GM19328 (cell line): ENCODE measurements at regions not wholly inside any gene's neighbourhood (a gene's known extent, or its start where the extent isn't known, plus 50 kb on each side); places are given as distances from the start of the nearest gene placed in this dataset.
A peak's percentile ranks its signal among the peaks of the same experiment; 100 is the strongest.

ENCODE experiments used
- ATAC-seq: cut with Tn5 transposase; IDR thresholded peaks from one replicate; pipeline ENCODE4 v1.9.1; 2021; ENCODE audit warnings: mild to moderate bottlenecking, moderate library complexity; ENCODE audit not compliant: unreplicated experiment

- ATAC-seq, result no peak
These were observed 63.5 kb downstream of the SYT4 start for GRCh38 chr18:43213816-43214215.

DNA sequence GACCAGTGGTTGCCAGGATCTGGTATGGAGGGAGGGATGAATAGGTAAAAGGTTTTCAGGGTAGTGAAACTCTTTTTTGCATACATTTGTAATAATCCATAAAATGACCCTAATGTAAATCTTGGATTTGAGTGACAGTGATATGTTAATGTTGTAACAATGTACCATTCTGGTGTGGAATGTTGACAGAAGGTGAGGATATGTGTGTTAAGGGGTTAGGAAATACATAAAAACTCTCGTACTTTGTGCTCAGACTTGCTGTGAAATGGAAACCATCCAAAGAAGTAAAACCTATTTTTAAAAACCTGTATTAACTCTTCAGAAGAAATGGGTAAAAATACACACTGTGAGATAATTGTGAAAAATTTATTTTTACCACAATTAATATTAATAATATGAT lies 66.2 kb downstream of the SYT4 start:
- ATAC-seq, result no peak

GRCh38 chr18:43195421-43195820 lies 79.9 kb upstream of the RIT2 start:
- ATAC-seq, result no peak

GRCh38 chr18:43193336-43193735 lies 77.9 kb upstream of the RIT2 start:
- no peak for ATAC-seq

DNA sequence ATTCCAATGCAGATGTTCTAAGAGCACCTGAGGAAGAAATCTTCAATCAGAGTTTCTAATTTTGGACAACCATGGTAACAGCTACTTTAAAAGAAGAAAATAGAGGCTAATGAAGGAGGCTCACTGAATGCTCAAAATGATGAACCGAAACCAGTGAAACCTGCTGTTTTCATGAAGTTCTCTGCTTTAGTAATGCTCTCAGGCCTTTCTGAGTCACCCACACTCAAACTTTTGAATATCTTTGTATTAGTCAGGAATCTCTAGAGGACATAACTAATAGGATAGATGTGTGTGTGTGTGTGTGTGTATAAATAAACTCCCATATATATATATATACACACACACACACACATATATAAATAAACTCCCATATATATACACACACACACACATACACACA lies 76.9 kb upstream of the RIT2 start:
- ATAC-seq, result peak; percentile 79

GRCh38 chr18:43181711-43182110 lies 66.2 kb upstream of the RIT2 start:
- no peak for ATAC-seq

DNA sequence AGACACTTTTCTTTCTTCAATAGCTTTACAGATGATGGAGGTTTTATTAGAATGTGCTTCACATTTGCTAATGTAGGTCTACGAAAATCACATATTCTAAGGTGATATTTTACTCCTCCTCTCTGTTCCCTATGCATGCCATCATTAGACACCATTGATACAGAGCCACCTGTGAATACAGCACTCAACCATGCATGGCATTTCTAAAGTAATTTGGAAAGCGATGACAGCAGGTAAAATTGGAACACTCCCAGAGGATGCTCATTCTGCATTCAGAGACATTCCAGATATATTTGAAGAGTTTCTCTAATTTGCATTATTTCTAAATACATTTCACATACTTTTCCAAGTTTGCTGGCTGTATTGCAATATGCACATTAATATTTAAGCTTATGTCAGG lies 65.3 kb upstream of the RIT2 start:
- no peak for ATAC-seq

DNA sequence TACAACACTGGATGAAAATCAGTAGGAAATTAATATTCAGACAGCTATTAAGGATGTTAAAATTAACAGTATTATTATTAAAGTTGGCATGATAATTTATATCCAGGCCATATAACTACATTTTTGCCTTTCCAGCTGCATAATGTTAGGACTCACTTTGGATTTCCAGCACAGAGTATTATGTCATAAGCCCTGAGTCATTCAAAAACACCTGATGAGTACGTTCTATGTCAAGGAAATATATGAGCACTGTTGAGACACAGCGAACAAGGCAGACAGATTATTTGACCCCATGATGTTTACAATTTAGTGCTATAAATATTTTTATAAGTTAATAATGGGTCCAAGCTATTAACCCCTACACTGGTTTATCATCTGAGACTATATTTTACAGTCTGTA lies 59.8 kb upstream of the RIT2 start:
- no peak for ATAC-seq

DNA sequence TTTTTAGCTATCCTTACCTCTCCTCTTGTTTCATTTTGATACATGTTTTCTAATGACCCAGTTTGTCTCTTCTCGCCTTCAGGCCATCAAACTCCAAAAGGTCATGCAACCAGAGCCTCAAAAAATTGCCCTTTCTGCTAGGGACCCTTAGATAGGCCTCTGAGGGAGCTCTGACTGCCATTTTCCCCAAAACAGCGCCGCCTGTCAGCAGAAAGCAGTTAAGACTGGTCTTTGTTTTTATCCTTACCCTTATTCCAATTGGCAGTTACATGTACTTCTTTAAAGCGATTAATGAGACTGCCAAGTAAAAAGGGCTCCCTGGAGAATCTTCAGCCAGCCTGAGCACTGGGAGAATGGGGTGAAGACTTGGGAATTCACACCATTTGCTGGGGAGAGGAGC lies 55.1 kb upstream of the RIT2 start:
- ATAC-seq, result no peak
